ENCODE measurements at regions not wholly inside any gene's neighbourhood (a gene's known extent, or its start where the extent isn't known, plus 50 kb on each side); places are given as distances from the start of the nearest gene placed in this dataset.

GRCh38 chr14:71541271-71541670 is 391.0 kb upstream of the RGS6 start:
- Histone ChIP-seq H3K27me3 (ENCODE audit: control insufficient read depth in 2 of 2, insufficient read depth in 2 of 2, low read length in 2 of 2) (no peaks in the 10 kb centered on the region), H3K4me3 (ENCODE audit: low read length in 2 of 2) (no peak overlapping the region), H3K9ac (ENCODE audit: low read depth in 1 of 2, low read length in 2 of 2) (no peak overlapping the region), H3K36me3 (ENCODE audit: control insufficient read depth in 2 of 2, insufficient read depth in 2 of 2, low read length in 2 of 2) (no peaks in the 10 kb centered on the region), H3K4me1 (ENCODE audit: control insufficient read depth in 2 of 2, insufficient read depth in 2 of 2, low read length in 2 of 2) (peaks cover 0 to 8% of the 10 kb centered on the region in 2 donors), H3K27ac (ENCODE audit: low read depth in 2 of 2, low read length in 2 of 2) (no peak overlapping the region), H3K9me3 (ENCODE audit: control insufficient read depth in 2 of 2, low read length in 2 of 2) (no peaks in the 10 kb centered on the region)

GRCh38 chr14:71541973-71542690 is 390.1 kb upstream of the RGS6 start:
- H3K9ac ChIP-seq (ENCODE audit: low read depth in 1 of 2, low read length in 2 of 2) = no peak overlapping the region
- H3K27ac ChIP-seq (ENCODE audit: low read depth in 2 of 2, low read length in 2 of 2) = no peak overlapping the region

GRCh38 chr14:71549421-71550050 is 382.7 kb upstream of the RGS6 start:
- H3K9ac ChIP-seq (ENCODE audit: low read depth in 1 of 2, low read length in 2 of 2) = no peak overlapping the region
- no peak overlapping the region for H3K4me3 ChIP-seq (ENCODE audit: low read length in 2 of 2)
- no peaks in the 10 kb centered on the region for H3K36me3 ChIP-seq (ENCODE audit: control insufficient read depth in 2 of 2, insufficient read depth in 2 of 2, low read length in 2 of 2)
- peaks cover 0 to 10% of the 10 kb centered on the region in 2 donors for H3K4me1 ChIP-seq (ENCODE audit: control insufficient read depth in 2 of 2, insufficient read depth in 2 of 2, low read length in 2 of 2)
- H3K27ac ChIP-seq (ENCODE audit: low read depth in 2 of 2, low read length in 2 of 2) = no peak overlapping the region
- no peaks in the 10 kb centered on the region for H3K9me3 ChIP-seq (ENCODE audit: control insufficient read depth in 2 of 2, low read length in 2 of 2)
- H3K27me3 ChIP-seq (ENCODE audit: control insufficient read depth in 2 of 2, insufficient read depth in 2 of 2, low read length in 2 of 2) = no peaks in the 10 kb centered on the region

More at GRCh38 chr14:71541973-71542690, 390.1 kb upstream of the RGS6 start:
- Histone ChIP-seq H3K9me3 (ENCODE audit: control insufficient read depth in 2 of 2, low read length in 2 of 2) (no peaks in the 10 kb centered on the region), H3K27me3 (ENCODE audit: control insufficient read depth in 2 of 2, insufficient read depth in 2 of 2, low read length in 2 of 2) (no peaks in the 10 kb centered on the region), H3K4me1 (ENCODE audit: control insufficient read depth in 2 of 2, insufficient read depth in 2 of 2, low read length in 2 of 2) (peaks cover 0 to 8% of the 10 kb centered on the region in 2 donors), H3K36me3 (ENCODE audit: control insufficient read depth in 2 of 2, insufficient read depth in 2 of 2, low read length in 2 of 2) (no peaks in the 10 kb centered on the region), H3K4me3 (ENCODE audit: low read length in 2 of 2) (no peak overlapping the region)

- H3K4me3 ChIP-seq (ENCODE audit: low read length in 2 of 2) = no peak overlapping the region
- no peaks in the 10 kb centered on the region for H3K9me3 ChIP-seq (ENCODE audit: control insufficient read depth in 2 of 2, low read length in 2 of 2)
- H3K4me1 ChIP-seq (ENCODE audit: control insufficient read depth in 2 of 2, insufficient read depth in 2 of 2, low read length in 2 of 2) = peaks cover 4 to 17% of the 10 kb centered on the region in 2 donors
- H3K27ac ChIP-seq (ENCODE audit: low read depth in 2 of 2, low read length in 2 of 2) = no peak overlapping the region
- H3K36me3 ChIP-seq (ENCODE audit: control insufficient read depth in 2 of 2, insufficient read depth in 2 of 2, low read length in 2 of 2) = no peaks in the 10 kb centered on the region
- H3K9ac ChIP-seq (ENCODE audit: low read depth in 1 of 2, low read length in 2 of 2) = no peak overlapping the region
- H3K27me3 ChIP-seq (ENCODE audit: control insufficient read depth in 2 of 2, insufficient read depth in 2 of 2, low read length in 2 of 2) = no peaks in the 10 kb centered on the region
These were observed 381.9 kb upstream of the RGS6 start for GRCh38 chr14:71550367-71550766.

- Histone ChIP-seq H3K9me3 (ENCODE audit: control insufficient read depth in 2 of 2, low read length in 2 of 2) (no peaks in the 10 kb centered on the region), H3K27ac (ENCODE audit: low read depth in 2 of 2, low read length in 2 of 2) (no peak overlapping the region), H3K36me3 (ENCODE audit: control insufficient read depth in 2 of 2, insufficient read depth in 2 of 2, low read length in 2 of 2) (no peaks in the 10 kb centered on the region), H3K4me1 (ENCODE audit: control insufficient read depth in 2 of 2, insufficient read depth in 2 of 2, low read length in 2 of 2) (peaks cover 8 to 20% of the 10 kb centered on the region in 2 donors), H3K4me3 (ENCODE audit: low read length in 2 of 2) (no peak overlapping the region), H3K9ac (ENCODE audit: low read depth in 1 of 2, low read length in 2 of 2) (no peak overlapping the region), H3K27me3 (ENCODE audit: control insufficient read depth in 2 of 2, insufficient read depth in 2 of 2, low read length in 2 of 2) (no peaks in the 10 kb centered on the region)
These were observed 380.8 kb upstream of the RGS6 start for GRCh38 chr14:71551291-71551950.

- Histone ChIP-seq H3K27me3 (ENCODE audit: control insufficient read depth in 2 of 2, insufficient read depth in 2 of 2, low read length in 2 of 2) (no peaks in the 10 kb centered on the region), H3K9me3 (ENCODE audit: control insufficient read depth in 2 of 2, low read length in 2 of 2) (no peaks in the 10 kb centered on the region), H3K27ac (ENCODE audit: low read depth in 2 of 2, low read length in 2 of 2) (no peak overlapping the region), H3K36me3 (ENCODE audit: control insufficient read depth in 2 of 2, insufficient read depth in 2 of 2, low read length in 2 of 2) (no peaks in the 10 kb centered on the region), H3K4me3 (ENCODE audit: low read length in 2 of 2) (no peak overlapping the region), H3K9ac (ENCODE audit: low read depth in 1 of 2, low read length in 2 of 2) (no peak overlapping the region), H3K4me1 (ENCODE audit: control insufficient read depth in 2 of 2, insufficient read depth in 2 of 2, low read length in 2 of 2) (peaks cover 8 to 20% of the 10 kb centered on the region in 2 donors)
These were observed 379.4 kb upstream of the RGS6 start for GRCh38 chr14:71552809-71553208.

GRCh38 chr14:71553779-71554178 is 378.4 kb upstream of the RGS6 start:
- no peaks in the 10 kb centered on the region for H3K9me3 ChIP-seq (ENCODE audit: control insufficient read depth in 2 of 2, low read length in 2 of 2)
- H3K36me3 ChIP-seq (ENCODE audit: control insufficient read depth in 2 of 2, insufficient read depth in 2 of 2, low read length in 2 of 2) = no peaks in the 10 kb centered on the region
- no peak overlapping the region for H3K4me3 ChIP-seq (ENCODE audit: low read length in 2 of 2)
- no peak overlapping the region for H3K27ac ChIP-seq (ENCODE audit: low read depth in 2 of 2, low read length in 2 of 2)
- no peaks in the 10 kb centered on the region for H3K27me3 ChIP-seq (ENCODE audit: control insufficient read depth in 2 of 2, insufficient read depth in 2 of 2, low read length in 2 of 2)
- H3K4me1 ChIP-seq (ENCODE audit: control insufficient read depth in 2 of 2, insufficient read depth in 2 of 2, low read length in 2 of 2) = peaks cover 8 to 20% of the 10 kb centered on the region in 2 donors
- no peak overlapping the region for H3K9ac ChIP-seq (ENCODE audit: low read depth in 1 of 2, low read length in 2 of 2)

GRCh38 chr14:71554323-71554722 is 377.9 kb upstream of the RGS6 start:
- Histone ChIP-seq H3K27me3 (ENCODE audit: control insufficient read depth in 2 of 2, insufficient read depth in 2 of 2, low read length in 2 of 2) (no peaks in the 10 kb centered on the region), H3K9me3 (ENCODE audit: control insufficient read depth in 2 of 2, low read length in 2 of 2) (no peaks in the 10 kb centered on the region), H3K4me1 (ENCODE audit: control insufficient read depth in 2 of 2, insufficient read depth in 2 of 2, low read length in 2 of 2) (peaks cover 8 to 20% of the 10 kb centered on the region in 2 donors), H3K9ac (ENCODE audit: low read depth in 1 of 2, low read length in 2 of 2) (no peak overlapping the region), H3K36me3 (ENCODE audit: control insufficient read depth in 2 of 2, insufficient read depth in 2 of 2, low read length in 2 of 2) (no peaks in the 10 kb centered on the region), H3K4me3 (ENCODE audit: low read length in 2 of 2) (peak overlapping the region in 1 of 2 donors; percentile 29), H3K27ac (ENCODE audit: low read depth in 2 of 2, low read length in 2 of 2) (no peak overlapping the region)

- Histone ChIP-seq H3K27ac (ENCODE audit: low read depth in 2 of 2, low read length in 2 of 2) (peak overlapping the region; percentile 71 to 74), H3K4me3 (ENCODE audit: low read length in 2 of 2) (peak overlapping the region; percentile 39 to 43)
These were observed 377.1 kb upstream of the RGS6 start for GRCh38 chr14:71554959-71555612.

More at GRCh38 chr14:71554959-71555612, 377.1 kb upstream of the RGS6 start:
- no peak overlapping the region for H3K9ac ChIP-seq (ENCODE audit: low read depth in 1 of 2, low read length in 2 of 2)
- no peaks in the 10 kb centered on the region for H3K9me3 ChIP-seq (ENCODE audit: control insufficient read depth in 2 of 2, low read length in 2 of 2)
- H3K36me3 ChIP-seq (ENCODE audit: control insufficient read depth in 2 of 2, insufficient read depth in 2 of 2, low read length in 2 of 2) = no peaks in the 10 kb centered on the region
- no peaks in the 10 kb centered on the region for H3K27me3 ChIP-seq (ENCODE audit: control insufficient read depth in 2 of 2, insufficient read depth in 2 of 2, low read length in 2 of 2)
- H3K4me1 ChIP-seq (ENCODE audit: control insufficient read depth in 2 of 2, insufficient read depth in 2 of 2, low read length in 2 of 2) = peaks cover 8 to 20% of the 10 kb centered on the region in 2 donors
